Calu3 (cell line): ENCODE measurements at regions not wholly inside any gene's neighbourhood (a gene's known extent, or its start where the extent isn't known, plus 50 kb on each side); places are given as distances from the start of the nearest gene placed in this dataset.

Source experiments
- BruUV-seq: library from RNA; stranded (reverse); fragments of 400-500 nt; replicated peaks from 2 replicates; lab custom pipeline; 2021; lab: Mats Ljungman, UMichigan
- CTCF ChIA-PET: fragments of 300-600 bp; sonication (Branson Sonifier 250); formaldehyde crosslinking; loops from one replicate; lab custom pipeline; 2022; ENCODE audit warnings: antibody characterized with exemption; lab: Charles Lee
- DNase-seq: peaks from one replicate; pipeline ENCODE4 v3.0.0; 2022
- H3K27ac Mint-ChIP-seq: one replicate; pipeline ENCODE4 v1.8.0; 2022; ENCODE audit warnings: mixed read lengths; ENCODE audit not compliant: unreplicated experiment
- H3K27me3 Mint-ChIP-seq: one replicate; pipeline ENCODE4 v1.8.0; 2022; ENCODE audit warnings: mixed read lengths; ENCODE audit not compliant: unreplicated experiment
- H3K36me3 Mint-ChIP-seq: one replicate; pipeline ENCODE4 v1.8.0; 2022; ENCODE audit warnings: mild to moderate bottlenecking, moderate library complexity, mixed read lengths; ENCODE audit not compliant: insufficient read depth, unreplicated experiment
- H3K4me1 Mint-ChIP-seq: one replicate; pipeline ENCODE4 v1.8.0; 2022; ENCODE audit warnings: mild to moderate bottlenecking, low read depth, mixed read lengths; ENCODE audit not compliant: unreplicated experiment
- H3K4me3 Mint-ChIP-seq: one replicate; pipeline ENCODE4 v1.8.0; 2022; ENCODE audit warnings: mild to moderate bottlenecking, low read depth, moderate library complexity, mixed read lengths; ENCODE audit not compliant: unreplicated experiment
- H3K9me3 Mint-ChIP-seq: one replicate; pipeline ENCODE4 v1.8.0; 2022; ENCODE audit warnings: low read depth, mixed read lengths; ENCODE audit not compliant: unreplicated experiment
- intact Hi-C: fragments of 100-400 bp; cut with micrococcal nuclease; formaldehyde crosslinking; loops from one replicate; pipeline ENCODE4 v1.10.0; 2022; ENCODE audit not compliant: unreplicated experiment
- TF ChIP-seq, protein P1 (sequence below): fragments of 200-600 bp; IDR thresholded peaks from one replicate; pipeline ENCODE4 v1.8.0; 2022; ENCODE audit warnings: antibody characterized with exemption; ENCODE audit not compliant: unreplicated experiment

DNA sequence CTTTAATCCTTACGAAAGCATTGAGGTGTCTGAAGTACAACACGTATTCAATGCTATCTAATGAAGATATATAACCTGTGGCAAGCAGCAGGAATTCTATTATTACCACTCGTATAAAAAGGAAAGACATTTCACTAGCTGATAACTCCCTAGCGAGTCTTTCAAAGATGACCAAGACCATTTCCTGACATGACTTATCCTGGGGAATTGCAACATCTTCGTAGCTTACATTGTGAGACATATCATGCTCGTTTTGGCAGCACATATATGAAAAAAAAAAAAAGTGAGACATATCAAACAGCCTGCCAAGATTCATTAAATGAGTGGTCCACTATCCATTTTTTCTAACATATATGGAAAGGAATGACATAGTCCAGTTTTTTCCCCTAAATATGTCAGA lies 337.0 kb downstream of the FSCB start:
- Mint-ChIP-seq H3K27ac (no peak overlapping the region), H3K4me1 (no peaks in the 10 kb centered on the region), H3K4me3 (no peak overlapping the region), H3K9me3 (peaks cover 6% of the 10 kb centered on the region), H3K36me3 (no peaks in the 10 kb centered on the region), H3K27me3 (no peaks in the 10 kb centered on the region)
- no TSS peak for BruUV-seq
- TF ChIP-seq, protein P1, sequence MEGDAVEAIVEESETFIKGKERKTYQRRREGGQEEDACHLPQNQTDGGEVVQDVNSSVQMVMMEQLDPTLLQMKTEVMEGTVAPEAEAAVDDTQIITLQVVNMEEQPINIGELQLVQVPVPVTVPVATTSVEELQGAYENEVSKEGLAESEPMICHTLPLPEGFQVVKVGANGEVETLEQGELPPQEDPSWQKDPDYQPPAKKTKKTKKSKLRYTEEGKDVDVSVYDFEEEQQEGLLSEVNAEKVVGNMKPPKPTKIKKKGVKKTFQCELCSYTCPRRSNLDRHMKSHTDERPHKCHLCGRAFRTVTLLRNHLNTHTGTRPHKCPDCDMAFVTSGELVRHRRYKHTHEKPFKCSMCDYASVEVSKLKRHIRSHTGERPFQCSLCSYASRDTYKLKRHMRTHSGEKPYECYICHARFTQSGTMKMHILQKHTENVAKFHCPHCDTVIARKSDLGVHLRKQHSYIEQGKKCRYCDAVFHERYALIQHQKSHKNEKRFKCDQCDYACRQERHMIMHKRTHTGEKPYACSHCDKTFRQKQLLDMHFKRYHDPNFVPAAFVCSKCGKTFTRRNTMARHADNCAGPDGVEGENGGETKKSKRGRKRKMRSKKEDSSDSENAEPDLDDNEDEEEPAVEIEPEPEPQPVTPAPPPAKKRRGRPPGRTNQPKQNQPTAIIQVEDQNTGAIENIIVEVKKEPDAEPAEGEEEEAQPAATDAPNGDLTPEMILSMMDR = no peak
- intact Hi-C loops = no loop called here
- DNase-seq = no peak
- CTCF ChIA-PET = no interaction called here

DNA sequence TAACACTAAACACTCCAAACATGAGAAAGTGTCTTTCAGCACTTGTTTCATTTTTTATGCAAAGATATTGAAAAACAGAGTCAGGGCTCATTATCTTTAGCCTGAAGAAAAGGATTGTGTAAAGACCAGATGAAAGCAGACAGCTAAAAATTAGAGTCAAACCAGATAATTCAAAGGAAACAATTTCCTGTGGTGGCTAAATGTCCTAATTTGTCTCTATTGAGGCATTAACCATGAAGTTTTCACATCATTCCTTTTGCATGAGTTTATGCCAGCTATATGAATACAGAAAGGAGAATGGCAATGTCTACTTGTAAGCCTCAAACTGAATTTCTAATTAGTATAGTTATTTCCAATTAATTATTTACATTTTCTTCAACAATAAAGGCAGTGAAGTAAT lies 338.5 kb downstream of the FSCB start:
- CTCF ChIA-PET = no interaction called here
- Mint-ChIP-seq H3K27ac (no peak overlapping the region), H3K4me1 (no peaks in the 10 kb centered on the region), H3K9me3 (no peaks in the 10 kb centered on the region), H3K27me3 (no peaks in the 10 kb centered on the region), H3K36me3 (no peaks in the 10 kb centered on the region), H3K4me3 (no peak overlapping the region)
- intact Hi-C loops = no loop called here
- no TSS peak for BruUV-seq
- TF ChIP-seq, protein P1 = no peak
- no peak for DNase-seq

DNA sequence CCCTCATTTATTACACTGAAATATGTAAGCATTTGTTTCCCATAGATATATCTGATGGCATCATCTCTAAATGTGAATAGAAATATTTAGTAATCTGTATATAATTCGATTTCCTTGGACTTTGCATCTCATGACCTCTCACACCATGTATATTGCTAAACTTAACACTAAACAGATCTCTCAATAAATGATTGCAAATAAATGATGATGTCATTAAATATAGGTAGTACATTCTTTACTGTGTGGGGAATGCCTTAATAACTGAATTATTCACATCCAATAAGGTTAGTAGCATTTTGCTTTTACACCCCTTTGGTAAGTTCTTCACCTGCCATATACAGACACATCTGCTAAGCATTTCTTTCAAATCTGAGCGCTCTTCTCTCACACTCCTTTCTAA lies 340.5 kb downstream of the FSCB start:
- no peaks in the 10 kb centered on the region for H3K36me3 Mint-ChIP-seq
- H3K27me3 Mint-ChIP-seq = no peaks in the 10 kb centered on the region
- TF ChIP-seq, protein P1 = no peak
- H3K4me3 Mint-ChIP-seq = no peak overlapping the region
- no peaks in the 10 kb centered on the region for H3K9me3 Mint-ChIP-seq
- CTCF ChIA-PET = no interaction called here
- no peaks in the 10 kb centered on the region for H3K4me1 Mint-ChIP-seq
- intact Hi-C loops = no loop called here
- no peak for DNase-seq
- no peak overlapping the region for H3K27ac Mint-ChIP-seq
- BruUV-seq = no TSS peak

DNA sequence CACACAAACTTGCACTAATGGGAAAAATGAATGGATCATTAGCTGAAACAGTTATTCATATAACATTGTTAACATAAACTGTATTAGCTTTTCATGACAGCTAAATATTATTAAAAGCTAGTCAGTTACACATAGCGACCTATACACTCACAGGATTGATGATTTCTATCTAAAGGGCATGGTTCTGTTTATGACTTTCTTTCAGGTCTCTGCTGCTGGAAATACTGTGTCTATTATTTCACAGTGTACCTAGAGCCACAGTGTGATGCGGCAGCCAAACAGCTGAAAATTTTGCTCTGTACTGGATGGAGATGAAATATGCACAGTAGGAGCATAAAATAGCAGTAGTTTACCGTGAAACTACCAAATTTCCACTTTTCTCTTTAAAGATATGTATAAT lies 341.1 kb downstream of the FSCB start:
- H3K9me3 Mint-ChIP-seq = no peaks in the 10 kb centered on the region
- no peak for DNase-seq
- H3K27ac Mint-ChIP-seq = no peak overlapping the region
- intact Hi-C loops = no loop called here
- H3K27me3 Mint-ChIP-seq = no peaks in the 10 kb centered on the region
- H3K4me1 Mint-ChIP-seq = no peaks in the 10 kb centered on the region
- no TSS peak for BruUV-seq
- no peak overlapping the region for H3K4me3 Mint-ChIP-seq
- no peaks in the 10 kb centered on the region for H3K36me3 Mint-ChIP-seq
- CTCF ChIA-PET = no interaction called here
- TF ChIP-seq, protein P1 = no peak
